Activated CD4-positive, alpha-beta T cell treated with anti-CD3 and anti-CD28 coated beads, Interleukin-2, amount 10 ng/mL, durations not matched to agents 7 days and 5 days (primary cell): ENCODE measurements at regions not wholly inside any gene's neighbourhood (a gene's known extent, or its start where the extent isn't known, plus 50 kb on each side); places are given as distances from the start of the nearest gene placed in this dataset.

Experiments used
- CTCF ChIA-PET: fragments of 350-600 bp; sonication (Branson Sonifier 250); formaldehyde crosslinking; loops from one replicate; lab custom pipeline; 2021; ENCODE audit warnings: antibody characterized with exemption; lab: Charles Lee
- POLR2A ChIA-PET: fragments of 350-600 bp; sonication (Branson Sonifier 250); formaldehyde crosslinking; loops from one replicate; lab custom pipeline; 2021; ENCODE audit warnings: antibody characterized with exemption; lab: Charles Lee
- DNase-seq: peaks from one replicate; pipeline ENCODE4 v3.0.0-alpha.2; 2020
- H3K27ac Mint-ChIP-seq: one replicate; pipeline ENCODE4 v1.8.0; 2021; ENCODE audit warnings: mild to moderate bottlenecking, moderate library complexity, mixed read lengths
- H3K27me3 Mint-ChIP-seq: one replicate; pipeline ENCODE4 v1.8.0; 2021; ENCODE audit warnings: mixed read lengths
- H3K36me3 Mint-ChIP-seq: one replicate; pipeline ENCODE4 v1.8.0; 2021; ENCODE audit warnings: low read depth, mixed read lengths
- H3K4me1 Mint-ChIP-seq: one replicate; pipeline ENCODE4 v1.8.0; 2021; ENCODE audit warnings: mixed read lengths
- H3K4me3 Mint-ChIP-seq: one replicate; pipeline ENCODE4 v1.8.0; 2021; ENCODE audit warnings: mild to moderate bottlenecking, moderate library complexity, mixed read lengths
- H3K9me3 Mint-ChIP-seq: one replicate; pipeline ENCODE4 v1.8.0; 2021; ENCODE audit warnings: mixed read lengths

- DNase-seq, result no peak
- no peak overlapping the region for H3K4me3 Mint-ChIP-seq
- CTCF ChIA-PET, result no interaction called here
- H3K9me3 Mint-ChIP-seq, result no peaks in the 10 kb centered on the region
- H3K4me1 Mint-ChIP-seq, result no peaks in the 10 kb centered on the region
- no peak overlapping the region for H3K27ac Mint-ChIP-seq
- H3K27me3 Mint-ChIP-seq, result peaks cover 27% of the 10 kb centered on the region
- H3K36me3 Mint-ChIP-seq, result no peaks in the 10 kb centered on the region
- POLR2A ChIA-PET, result no interaction called here
Observed at GRCh38 chr5:35440409-35440808, 177.3 kb upstream of the SPEF2 start.

GRCh38 chr5:35438786-35439185 lies 178.9 kb upstream of the SPEF2 start:
- peaks cover 34% of the 10 kb centered on the region for H3K27me3 Mint-ChIP-seq
- no peaks in the 10 kb centered on the region for H3K4me1 Mint-ChIP-seq
- H3K36me3 Mint-ChIP-seq, result no peaks in the 10 kb centered on the region
- no peak overlapping the region for H3K27ac Mint-ChIP-seq
- ChIA-PET POLR2A (no interaction called here), CTCF (no interaction called here)
- DNase-seq, result no peak
- H3K9me3 Mint-ChIP-seq, result no peaks in the 10 kb centered on the region
- H3K4me3 Mint-ChIP-seq, result no peak overlapping the region

GRCh38 chr5:35438288-35438687 lies 179.4 kb upstream of the SPEF2 start:
- Mint-ChIP-seq H3K36me3 (no peaks in the 10 kb centered on the region), H3K4me1 (no peaks in the 10 kb centered on the region), H3K27ac (no peak overlapping the region), H3K9me3 (no peaks in the 10 kb centered on the region), H3K27me3 (peaks cover 37% of the 10 kb centered on the region), H3K4me3 (no peak overlapping the region)
- ChIA-PET POLR2A (no interaction called here), CTCF (no interaction called here)
- no peak for DNase-seq

GRCh38 chr5:35436400-35437057 lies 181.1 kb upstream of the SPEF2 start:
- CTCF ChIA-PET, result interaction anchor here (1.0 kb wide), 1 partner anchor 488 kb away, joined by 4 read pairs; no protein-coding TSS in a partner anchor
- no peaks in the 10 kb centered on the region for H3K4me1 Mint-ChIP-seq
- DNase-seq, result peak; percentile 29
- H3K36me3 Mint-ChIP-seq, result no peaks in the 10 kb centered on the region
- H3K27ac Mint-ChIP-seq, result no peak overlapping the region
- POLR2A ChIA-PET, result no interaction called here
- peaks cover 42% of the 10 kb centered on the region for H3K27me3 Mint-ChIP-seq
- H3K9me3 Mint-ChIP-seq, result no peaks in the 10 kb centered on the region
- H3K4me3 Mint-ChIP-seq, result no peak overlapping the region

GRCh38 chr5:35430381-35431162 lies 187.1 kb upstream of the SPEF2 start:
- POLR2A ChIA-PET, result no interaction called here
- no peaks in the 10 kb centered on the region for H3K36me3 Mint-ChIP-seq
- DNase-seq, result no peak
- H3K9me3 Mint-ChIP-seq, result no peaks in the 10 kb centered on the region
- H3K27me3 Mint-ChIP-seq, result peaks cover 24% of the 10 kb centered on the region
- CTCF ChIA-PET, result interaction anchor here (1.3 kb wide), 1 partner anchor 11 kb away, joined by 3 read pairs; no protein-coding TSS in a partner anchor
- H3K4me1 Mint-ChIP-seq, result no peaks in the 10 kb centered on the region
- no peak overlapping the region for H3K4me3 Mint-ChIP-seq
- no peak overlapping the region for H3K27ac Mint-ChIP-seq

GRCh38 chr5:35420200-35420599 lies 189.9 kb upstream of the PRLR start:
- Mint-ChIP-seq H3K27me3 (peaks cover 19% of the 10 kb centered on the region), H3K4me1 (no peaks in the 10 kb centered on the region), H3K36me3 (no peaks in the 10 kb centered on the region), H3K4me3 (no peak overlapping the region), H3K9me3 (no peaks in the 10 kb centered on the region), H3K27ac (no peak overlapping the region)
- CTCF ChIA-PET, result no interaction called here
- POLR2A ChIA-PET, result no interaction called here
- no peak for DNase-seq

GRCh38 chr5:35417040-35417439 lies 186.8 kb upstream of the PRLR start:
- ChIA-PET POLR2A (no interaction called here), CTCF (no interaction called here)
- Mint-ChIP-seq H3K27ac (no peak overlapping the region), H3K9me3 (no peaks in the 10 kb centered on the region), H3K27me3 (peaks cover 8% of the 10 kb centered on the region), H3K4me1 (no peaks in the 10 kb centered on the region), H3K4me3 (no peak overlapping the region), H3K36me3 (no peaks in the 10 kb centered on the region)
- DNase-seq, result no peak

- DNase-seq, result no peak
- CTCF ChIA-PET, result no interaction called here
Observed at GRCh38 chr5:35416217-35416988, 186.1 kb upstream of the PRLR start.

GRCh38 chr5:35415309-35415708 lies 185.0 kb upstream of the PRLR start:
- Mint-ChIP-seq H3K36me3 (no peaks in the 10 kb centered on the region), H3K4me1 (no peaks in the 10 kb centered on the region), H3K27ac (no peak overlapping the region), H3K27me3 (peaks cover 4% of the 10 kb centered on the region), H3K9me3 (peaks cover 3% of the 10 kb centered on the region), H3K4me3 (no peak overlapping the region)
- POLR2A ChIA-PET, result no interaction called here
- no peak for DNase-seq
- CTCF ChIA-PET, result interaction anchor here (1.1 kb wide), 1 partner anchor 10 kb away, joined by 4 read pairs; no protein-coding TSS in a partner anchor

More at GRCh38 chr5:35416217-35416988, 186.1 kb upstream of the PRLR start:
- POLR2A ChIA-PET, result no interaction called here
- Mint-ChIP-seq H3K36me3 (no peaks in the 10 kb centered on the region), H3K9me3 (no peaks in the 10 kb centered on the region), H3K27ac (no peak overlapping the region), H3K27me3 (peaks cover 5% of the 10 kb centered on the region), H3K4me3 (no peak overlapping the region), H3K4me1 (no peaks in the 10 kb centered on the region)

- peaks cover 3% of the 10 kb centered on the region for H3K9me3 Mint-ChIP-seq
- no peak for DNase-seq
- CTCF ChIA-PET, result no interaction called here
- no peak overlapping the region for H3K4me3 Mint-ChIP-seq
- H3K27ac Mint-ChIP-seq, result no peak overlapping the region
- POLR2A ChIA-PET, result no interaction called here
- H3K36me3 Mint-ChIP-seq, result no peaks in the 10 kb centered on the region
- H3K4me1 Mint-ChIP-seq, result no peaks in the 10 kb centered on the region
- H3K27me3 Mint-ChIP-seq, result peaks cover 4% of the 10 kb centered on the region
Observed at GRCh38 chr5:35409361-35409760, 179.1 kb upstream of the PRLR start.

GRCh38 chr5:35408146-35408545 lies 177.9 kb upstream of the PRLR start:
- Mint-ChIP-seq H3K4me3 (no peak overlapping the region), H3K36me3 (no peaks in the 10 kb centered on the region), H3K9me3 (peaks cover 3% of the 10 kb centered on the region), H3K27ac (no peak overlapping the region), H3K27me3 (peaks cover 3% of the 10 kb centered on the region), H3K4me1 (no peaks in the 10 kb centered on the region)
- ChIA-PET POLR2A (no interaction called here), CTCF (no interaction called here)
- DNase-seq, result no peak

- no peak overlapping the region for H3K27ac Mint-ChIP-seq
- no peak overlapping the region for H3K4me3 Mint-ChIP-seq
- no peaks in the 10 kb centered on the region for H3K36me3 Mint-ChIP-seq
- POLR2A ChIA-PET, result no interaction called here
- CTCF ChIA-PET, result no interaction called here
- H3K27me3 Mint-ChIP-seq, result peaks cover 3% of the 10 kb centered on the region
- no peaks in the 10 kb centered on the region for H3K4me1 Mint-ChIP-seq
- no peak for DNase-seq
- peaks cover 3% of the 10 kb centered on the region for H3K9me3 Mint-ChIP-seq
Observed at GRCh38 chr5:35407697-35408096, 177.4 kb upstream of the PRLR start.

GRCh38 chr5:35405938-35406337 lies 175.7 kb upstream of the PRLR start:
- no peaks in the 10 kb centered on the region for H3K36me3 Mint-ChIP-seq
- CTCF ChIA-PET, result no interaction called here

More at GRCh38 chr5:35405938-35406337, 175.7 kb upstream of the PRLR start:
- Mint-ChIP-seq H3K27ac (no peak overlapping the region), H3K4me1 (no peaks in the 10 kb centered on the region), H3K27me3 (peaks cover 3% of the 10 kb centered on the region), H3K9me3 (peaks cover under 1% of the 10 kb centered on the region), H3K4me3 (no peak overlapping the region)
- POLR2A ChIA-PET, result no interaction called here
- no peak for DNase-seq
